Transverse colon (tissue), 4 donors: ENCODE measurements at regions not wholly inside any gene's neighbourhood (a gene's known extent, or its start where the extent isn't known, plus 50 kb on each side); places are given as distances from the start of the nearest gene placed in this dataset.

Experiments used
- DNase-seq: peaks from one replicate; pipeline ENCODE4 v3.0.0-alpha.2; 2019
- H3K27ac ChIP-seq, 4 donors: fragments of 200-600 bp; sonication (generic); 2 replicates each; pipeline ENCODE4 v1.5.1; 2016 to 2018; ENCODE audit warnings: inconsistent platforms in 4 of 4
- H3K27me3 ChIP-seq: fragments of 200-600 bp; sonication (generic); 2 replicates; pipeline ENCODE4 v1.5.1; 2017; ENCODE audit warnings: inconsistent platforms
- H3K36me3 ChIP-seq, 4 donors: fragments of 200-600 bp; sonication (generic); 2 replicates each; pipeline ENCODE4 v1.5.1; 2017 to 2019; ENCODE audit warnings: inconsistent platforms in 4 of 4
- H3K4me1 ChIP-seq, 4 donors: fragments of 200-600 bp; sonication (generic); 2 replicates each; pipeline ENCODE4 v1.5.1; 2017 to 2020; ENCODE audit warnings: inconsistent platforms in 4 of 4
- H3K4me3 ChIP-seq, 4 donors: fragments of 200-600 bp; sonication (generic); 1 replicate in 1 of 4; 2 replicates in 3 of 4; pipeline versions ENCODE4 v1.5.1 to v1.6.1; 2017 to 2019; ENCODE audit warnings: inconsistent platforms in 4 of 4
- H3K9me3 ChIP-seq, 2 donors: fragments of 200-600 bp; sonication (generic); 2 replicates each; pipeline ENCODE4 v1.5.1; 2017 to 2019; ENCODE audit warnings: inconsistent platforms in 2 of 2
- EP300 ChIP-seq: sonication (generic); formaldehyde crosslinking; IDR thresholded peaks from one replicate; pipeline ENCODE4 v1.6.1; 2017; ENCODE audit warnings: antibody characterized with exemption, low read depth
- POLR2A ChIP-seq: fragments of 450-650 bp; IDR thresholded peaks from one replicate; pipeline ENCODE4 v1.6.1; 2016; ENCODE audit warnings: antibody characterized with exemption, mild to moderate bottlenecking, moderate library complexity
- POLR2AphosphoS5 ChIP-seq, 3 donors: sonication (generic); formaldehyde crosslinking; IDR thresholded peaks; one replicate each; pipeline ENCODE4 v1.6.1; 2016; ENCODE audit warnings: antibody characterized with exemption in 3 of 3
- WGBS, 2 donors: methylation state at CpG; one replicate each; pipeline ENCODE4 v1.1.5; 2018; ENCODE audit warnings: low coverage in 1 of 2; 5-methylcytosine and 5-hydroxymethylcytosine counted together
- in situ Hi-C, 4 donors: fragments of 200-750 bp; cut with MboI; loops; one replicate each; pipeline versions ENCODE4 v1.15.0 to v1.15.1; 2017; ENCODE audit warnings: low sequenced_read_pairs in 3 of 4, low pct_ligation_motif_present in 1 of 4, low pct_unique_long_range_greater_than_20kb in 1 of 4
- intact Hi-C: fragments of 100-400 bp; cut with DNase I; formaldehyde crosslinking; loops from one replicate; pipeline ENCODE4 v1.15.1; 2023; ENCODE audit warnings: low total_unique reads
- TF ChIP-seq, protein P1 (sequence below), 5 experiments: fragments of 200-600 bp in 3 of 5; fragments of 450-650 bp in 2 of 5; sonication (generic) in 3 of 5; IDR thresholded peaks; 1 replicate in 2 of 5; 2 replicates in 3 of 5; pipeline ENCODE4 v1.5.1; 2016 to 2017; ENCODE audit warnings: antibody characterized with exemption in 5 of 5, inconsistent platforms in 3 of 5, mild to moderate bottlenecking in 2 of 5, moderate library complexity in 1 of 5

DNA sequence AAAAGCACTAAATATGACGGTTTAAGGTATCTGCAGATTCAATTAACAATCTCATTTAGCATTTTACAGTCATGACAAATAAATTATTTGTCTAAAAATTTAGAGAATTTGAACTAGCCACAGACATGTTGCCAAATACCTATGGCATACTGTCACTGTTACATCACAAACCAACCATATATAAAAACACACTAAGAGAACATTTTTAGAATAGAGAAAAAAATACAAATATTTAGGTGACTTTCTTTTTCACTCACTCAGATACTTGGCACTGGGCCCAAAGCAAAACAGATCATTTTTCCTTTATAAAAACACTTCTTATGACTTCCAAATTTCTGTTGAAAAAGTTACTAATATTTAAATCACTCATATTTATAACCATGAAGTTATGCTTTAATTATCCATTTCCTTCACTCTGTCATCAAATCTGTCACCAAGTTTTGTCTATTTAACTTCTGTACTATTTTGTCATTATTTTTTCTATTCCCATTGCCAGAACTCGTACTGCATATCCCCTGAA is 644.7 kb downstream of the OTOL1 start:
- TF ChIP-seq, protein P1, sequence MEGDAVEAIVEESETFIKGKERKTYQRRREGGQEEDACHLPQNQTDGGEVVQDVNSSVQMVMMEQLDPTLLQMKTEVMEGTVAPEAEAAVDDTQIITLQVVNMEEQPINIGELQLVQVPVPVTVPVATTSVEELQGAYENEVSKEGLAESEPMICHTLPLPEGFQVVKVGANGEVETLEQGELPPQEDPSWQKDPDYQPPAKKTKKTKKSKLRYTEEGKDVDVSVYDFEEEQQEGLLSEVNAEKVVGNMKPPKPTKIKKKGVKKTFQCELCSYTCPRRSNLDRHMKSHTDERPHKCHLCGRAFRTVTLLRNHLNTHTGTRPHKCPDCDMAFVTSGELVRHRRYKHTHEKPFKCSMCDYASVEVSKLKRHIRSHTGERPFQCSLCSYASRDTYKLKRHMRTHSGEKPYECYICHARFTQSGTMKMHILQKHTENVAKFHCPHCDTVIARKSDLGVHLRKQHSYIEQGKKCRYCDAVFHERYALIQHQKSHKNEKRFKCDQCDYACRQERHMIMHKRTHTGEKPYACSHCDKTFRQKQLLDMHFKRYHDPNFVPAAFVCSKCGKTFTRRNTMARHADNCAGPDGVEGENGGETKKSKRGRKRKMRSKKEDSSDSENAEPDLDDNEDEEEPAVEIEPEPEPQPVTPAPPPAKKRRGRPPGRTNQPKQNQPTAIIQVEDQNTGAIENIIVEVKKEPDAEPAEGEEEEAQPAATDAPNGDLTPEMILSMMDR (IDR thresholded peaks at IDR 0.05): no peak
- no peak for TF ChIP-seq POLR2A
- no peak for TF ChIP-seq EP300
- TF ChIP-seq POLR2AphosphoS5 (IDR thresholded peaks at IDR 0.05): no peak
- Histone ChIP-seq H3K4me3 (no peak overlapping the region), H3K27ac (no peak overlapping the region), H3K4me1 (peaks cover 0 to 4% (median 0%) of the 10 kb centered on the region in 4 donors), H3K27me3 (no peaks in the 10 kb centered on the region), H3K9me3 (no peaks in the 10 kb centered on the region), H3K36me3 (no peaks in the 10 kb centered on the region)
- intact Hi-C loops: no loop called here
- in situ Hi-C loops: no loop called here
- DNase-seq: no peak
- whole genome bisulfite sequencing, 2 donors: 19 to 79% methylated on average over 1 to 2 of the region's 2 CpGs

DNA sequence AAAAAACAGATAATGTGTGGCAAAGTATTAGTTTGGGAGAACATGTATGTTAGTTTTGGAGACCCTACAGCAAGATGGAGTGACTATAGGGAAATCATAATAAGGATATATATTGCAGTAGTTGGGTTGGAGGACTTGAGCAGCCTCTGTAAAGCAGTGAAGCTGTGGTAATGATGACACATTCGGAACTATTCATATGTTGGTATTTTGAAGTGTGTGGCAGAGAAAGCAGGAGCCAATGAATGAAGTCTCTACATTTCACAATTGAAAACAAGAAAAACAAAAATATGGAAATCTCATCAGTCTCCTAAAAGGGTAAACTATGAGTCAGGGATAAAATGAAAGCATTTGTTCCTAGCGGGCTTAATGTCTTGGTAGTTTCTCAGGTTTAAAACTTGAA is 645.9 kb downstream of the OTOL1 start:
- intact Hi-C loops: no loop called here
- H3K4me3 ChIP-seq: no peak overlapping the region
- in situ Hi-C loops: no loop called here
- no peak overlapping the region for H3K27ac ChIP-seq
- WGBS, 2 donors: 73 to 82% methylated on average over 1 to 2 of the region's 2 CpGs
- no peaks in the 10 kb centered on the region for H3K36me3 ChIP-seq
- H3K9me3 ChIP-seq: no peaks in the 10 kb centered on the region
- H3K4me1 ChIP-seq: peaks cover 0 to 4% (median 0%) of the 10 kb centered on the region in 4 donors
- TF ChIP-seq EP300: no peak
- TF ChIP-seq, protein P1 (IDR thresholded peaks at IDR 0.05): no peak
- TF ChIP-seq POLR2AphosphoS5 (IDR thresholded peaks at IDR 0.05): no peak
- no peak for TF ChIP-seq POLR2A
- H3K27me3 ChIP-seq: no peaks in the 10 kb centered on the region
- DNase-seq: no peak

GRCh38 chr3:162143180-162143579 is 646.6 kb downstream of the OTOL1 start:
- intact Hi-C loops (no loop called here), in situ Hi-C loops (no loop called here)
- H3K9me3 ChIP-seq: no peaks in the 10 kb centered on the region
- no peak for DNase-seq
- no peaks in the 10 kb centered on the region for H3K36me3 ChIP-seq
- H3K27ac ChIP-seq: no peak overlapping the region
- TF ChIP-seq POLR2A (no peak), POLR2AphosphoS5 (IDR thresholded peaks at IDR 0.05) (no peak), EP300 (no peak)
- TF ChIP-seq, protein P1 (IDR thresholded peaks at IDR 0.05): no peak
- no peak overlapping the region for H3K4me3 ChIP-seq
- H3K4me1 ChIP-seq: peaks cover 0 to 4% (median 0%) of the 10 kb centered on the region in 4 donors
- no peaks in the 10 kb centered on the region for H3K27me3 ChIP-seq

DNA sequence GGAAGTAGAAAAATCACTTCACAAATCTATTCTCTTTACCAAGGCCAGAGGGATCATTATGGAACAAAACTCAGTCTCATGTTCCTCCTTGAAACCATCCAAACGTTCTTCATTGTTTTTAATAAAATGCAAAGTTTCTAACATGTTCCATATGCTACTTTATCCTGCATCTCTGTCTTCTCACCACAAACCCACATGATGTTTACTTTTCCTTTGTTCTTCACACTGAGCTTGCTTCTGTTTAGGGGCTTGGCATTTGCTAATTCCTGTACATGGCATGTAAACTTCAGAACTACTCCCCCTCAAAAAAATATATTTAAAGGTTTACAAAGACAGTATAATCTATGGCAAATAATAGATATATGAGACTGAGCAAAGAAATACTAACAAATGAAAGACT is 651.4 kb downstream of the OTOL1 start:
- Histone ChIP-seq H3K27ac (no peak overlapping the region), H3K4me1 (no peaks in the 10 kb centered on the region), H3K4me3 (no peak overlapping the region), H3K9me3 (no peaks in the 10 kb centered on the region), H3K27me3 (no peaks in the 10 kb centered on the region), H3K36me3 (no peaks in the 10 kb centered on the region)
- intact Hi-C loops: no loop called here
- no peak for DNase-seq
- in situ Hi-C loops: no loop called here
- 29 to 30% methylated on average over 1 of the region's 1 CpG for WGBS, 2 donors
- TF ChIP-seq POLR2A (no peak), EP300 (no peak), POLR2AphosphoS5 (IDR thresholded peaks at IDR 0.05) (no peak)
- TF ChIP-seq, protein P1 (IDR thresholded peaks at IDR 0.05): no peak
